ENCODE measurements at regions not wholly inside any gene's neighbourhood (a gene's known extent, or its start where the extent isn't known, plus 50 kb on each side); places are given as distances from the start of the nearest gene placed in this dataset.

GRCh38 chr3:118181274-118181673, 853.4 kb downstream of the IGSF11 start:
- Histone ChIP-seq H3K4me1 (no peaks in the 10 kb centered on the region), H3K4me3 (no peak overlapping the region), H3K36me3 (no peaks in the 10 kb centered on the region), H3K9me3 (no peaks in the 10 kb centered on the region), H3K27ac (no peak overlapping the region), H3K27me3 (no peaks in the 10 kb centered on the region)
- no peak for DNase-seq
- 25 to 44% (median 39%) methylated on average over 1 of the region's 1 CpG for WGBS, 5 donors
- intact Hi-C loops (cut with DNase I; ENCODE audit: low total_unique reads), result no loop called here
- TF ChIP-seq POLR2A (IDR thresholded peaks at IDR 0.05) (no peak), POLR2AphosphoS5 (IDR thresholded peaks at IDR 0.05) (no peak), CTCF (IDR thresholded peaks at IDR 0.05) (no peak), EP300 (IDR thresholded peaks at IDR 0.05) (no peak)

GRCh38 chr3:118186051-118186450, 848.6 kb downstream of the IGSF11 start:
- Histone ChIP-seq H3K4me3 (no peak overlapping the region), H3K27me3 (no peaks in the 10 kb centered on the region), H3K9me3 (peaks cover 0 to 3% (median 0%) of the 10 kb centered on the region in 4 donors), H3K27ac (no peak overlapping the region), H3K4me1 (no peaks in the 10 kb centered on the region), H3K36me3 (no peaks in the 10 kb centered on the region)
- peak in 1 of 2 donors; percentile 6 for DNase-seq
- intact Hi-C loops (cut with DNase I; ENCODE audit: low total_unique reads), result no loop called here
- 60 to 69% (median 62%) methylated on average over 4 of the region's 4 CpGs for WGBS, 5 donors
- TF ChIP-seq EP300 (IDR thresholded peaks at IDR 0.05) (no peak), CTCF (IDR thresholded peaks at IDR 0.05) (no peak), POLR2AphosphoS5 (IDR thresholded peaks at IDR 0.05) (no peak), POLR2A (IDR thresholded peaks at IDR 0.05) (no peak)

GRCh38 chr3:118187221-118187620, 847.4 kb downstream of the IGSF11 start:
- peaks cover 0 to 3% (median 0%) of the 10 kb centered on the region in 4 donors for H3K9me3 ChIP-seq

GRCh38 chr3:118196183-118196582, 838.5 kb downstream of the IGSF11 start:
- H3K9me3 ChIP-seq, result peaks cover 0 to 48% (median 26%) of the 10 kb centered on the region in 4 donors
- DNase-seq, result no peak
- no peaks in the 10 kb centered on the region for H3K27me3 ChIP-seq
- H3K4me3 ChIP-seq, result no peak overlapping the region
- H3K27ac ChIP-seq, result no peak overlapping the region
- no peak for TF ChIP-seq CTCF (IDR thresholded peaks at IDR 0.05)
- no peak for TF ChIP-seq POLR2A (IDR thresholded peaks at IDR 0.05)
- no peak for TF ChIP-seq EP300 (IDR thresholded peaks at IDR 0.05)
- no peak for TF ChIP-seq POLR2AphosphoS5 (IDR thresholded peaks at IDR 0.05)
- H3K4me1 ChIP-seq, result no peaks in the 10 kb centered on the region
- intact Hi-C loops (cut with DNase I; ENCODE audit: low total_unique reads), result no loop called here
- 74 to 83% (median 77%) methylated on average over 1 of the region's 1 CpG for WGBS, 5 donors
- H3K36me3 ChIP-seq, result no peaks in the 10 kb centered on the region

More at GRCh38 chr3:118187221-118187620, 847.4 kb downstream of the IGSF11 start:
- intact Hi-C loops (cut with DNase I; ENCODE audit: low total_unique reads), result no loop called here
- Histone ChIP-seq H3K4me1 (no peaks in the 10 kb centered on the region), H3K27ac (no peak overlapping the region), H3K4me3 (no peak overlapping the region), H3K36me3 (no peaks in the 10 kb centered on the region), H3K27me3 (no peaks in the 10 kb centered on the region)
- TF ChIP-seq POLR2AphosphoS5 (IDR thresholded peaks at IDR 0.05), result no peak
- no peak for TF ChIP-seq POLR2A (IDR thresholded peaks at IDR 0.05)
- no peak for TF ChIP-seq CTCF (IDR thresholded peaks at IDR 0.05)
- no peak for TF ChIP-seq EP300 (IDR thresholded peaks at IDR 0.05)
- no peak for DNase-seq
